Fibroblast of lung (primary cell): ENCODE measurements at regions not wholly inside any gene's neighbourhood (a gene's known extent, or its start where the extent isn't known, plus 50 kb on each side); places are given as distances from the start of the nearest gene placed in this dataset.
A peak's percentile ranks its signal among the peaks of the same experiment; 100 is the strongest.
"Not testable (repeated sequence)": the region's sequence is repeated elsewhere in the genome, so short reads cannot be mapped to it uniquely, and the experiment has no call there.

ENCODE experiments used
- DNase-seq, 2 donors: peaks; one replicate each; pipeline versions ENCODE4 v3.0.0 to v3.0.0-alpha.2; 2010; ENCODE audit warnings: low read depth in 2 of 2
- H2AFZ ChIP-seq: 2 replicates; pipeline ENCODE4 v1.5.1; 2012; ENCODE audit warnings: low read length, control low read depth, inconsistent platforms
- H3K27ac ChIP-seq: 2 replicates; pipeline ENCODE4 v1.5.1; 2011; ENCODE audit warnings: low read length, control low read depth; ENCODE audit not compliant: insufficient read depth
- H3K27me3 ChIP-seq: 2 replicates; pipeline ENCODE4 v1.5.1; 2011; ENCODE audit warnings: mild to moderate bottlenecking, low read length; ENCODE audit not compliant: control insufficient read depth, insufficient read depth
- H3K36me3 ChIP-seq: 2 replicates; pipeline ENCODE4 v1.5.1; 2011; ENCODE audit warnings: low read length; ENCODE audit not compliant: control insufficient read depth, insufficient read depth
- H3K4me1 ChIP-seq: 2 replicates; pipeline ENCODE4 v1.5.1; 2011; ENCODE audit warnings: low read length; ENCODE audit not compliant: control insufficient read depth, insufficient read depth; ENCODE audit errors: extremely low read depth
- H3K4me2 ChIP-seq: 2 replicates; pipeline ENCODE4 v1.5.1; 2011; ENCODE audit warnings: low read length, control low read depth; ENCODE audit not compliant: insufficient read depth; ENCODE audit errors: extremely low read depth
- H3K4me3 ChIP-seq, 4 experiments: fragments of 200-600 bp in 1 of 4; sonication (generic) in 1 of 4; replicated peaks in 1 of 4; 2 replicates each; pipeline ENCODE4 v1.5.1; 2011 to 2016; ENCODE audit warnings: low read length in 4 of 4, low read depth in 3 of 4, mild to moderate bottlenecking in 3 of 4, control low read depth in 2 of 4, inconsistent platforms in 1 of 4, mixed read lengths in 1 of 4; ENCODE audit not compliant: insufficient read depth in 1 of 4; ENCODE audit errors: control extremely low read depth in 1 of 4
- H3K79me2 ChIP-seq: 2 replicates; pipeline ENCODE4 v1.5.1; 2012; ENCODE audit warnings: mild to moderate bottlenecking, low read length, inconsistent platforms; ENCODE audit not compliant: control insufficient read depth, insufficient read depth
- H3K9ac ChIP-seq: 2 replicates; pipeline ENCODE4 v1.5.1; 2011; ENCODE audit warnings: mild to moderate bottlenecking, low read length, control low read depth; ENCODE audit not compliant: insufficient read depth
- H3K9me3 ChIP-seq: 2 replicates; pipeline ENCODE4 v1.5.1; 2012; ENCODE audit warnings: low read depth, low read length; ENCODE audit not compliant: control insufficient read depth, insufficient read depth
- H4K20me1 ChIP-seq: 2 replicates; pipeline ENCODE4 v1.5.1; 2011; ENCODE audit warnings: low read length; ENCODE audit not compliant: control insufficient read depth, insufficient read depth; ENCODE audit errors: extremely low read depth
- EZH2 ChIP-seq: IDR thresholded peaks from 2 replicates; pipeline ENCODE4 v1.5.1; 2012; ENCODE audit warnings: low read length, control low read depth, mild to moderate bottlenecking; ENCODE audit errors: missing control alignments
- TF ChIP-seq, protein P1 (sequence below), 2 donors: IDR thresholded peaks in 1 of 2; conservative IDR thresholded peaks in 1 of 2; 1 replicate in 1 of 2; 2 replicates in 1 of 2; pipeline ENCODE4 v1.5.1; 2011 to 2012; ENCODE audit warnings: low read length in 2 of 2, control low read depth in 1 of 2, inconsistent platforms in 1 of 2, low read depth in 1 of 2, mild to moderate bottlenecking in 1 of 2

DNA sequence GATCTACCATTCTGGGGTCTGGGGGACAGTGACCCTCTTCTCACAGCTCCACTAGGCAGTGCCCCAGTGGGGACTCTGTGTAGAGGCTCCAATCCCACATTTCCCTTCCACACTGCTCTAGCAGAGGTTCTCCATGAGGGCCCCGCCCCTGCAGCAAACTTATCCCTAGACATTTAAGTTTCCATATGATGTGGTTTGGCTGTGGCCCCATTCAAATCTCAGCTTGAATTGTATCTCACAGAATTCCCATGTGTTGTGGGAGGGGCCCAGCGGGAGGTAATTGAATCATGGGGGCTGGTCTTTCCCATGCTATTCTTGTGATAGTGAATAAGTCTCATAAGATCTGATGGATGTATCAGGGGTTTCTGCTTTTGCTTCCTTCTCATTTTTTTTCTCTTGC is 241.3 kb downstream of the DPY19L2 start:
- not testable (repeated sequence) for H3K36me3 ChIP-seq, H3K9me3 ChIP-seq, H3K4me3 ChIP-seq, H4K20me1 ChIP-seq, DNase-seq, H3K4me1 ChIP-seq, H3K4me2 ChIP-seq, H3K79me2 ChIP-seq, H3K27ac ChIP-seq, H3K9ac ChIP-seq, H3K27me3 ChIP-seq, H2AFZ ChIP-seq

DNA sequence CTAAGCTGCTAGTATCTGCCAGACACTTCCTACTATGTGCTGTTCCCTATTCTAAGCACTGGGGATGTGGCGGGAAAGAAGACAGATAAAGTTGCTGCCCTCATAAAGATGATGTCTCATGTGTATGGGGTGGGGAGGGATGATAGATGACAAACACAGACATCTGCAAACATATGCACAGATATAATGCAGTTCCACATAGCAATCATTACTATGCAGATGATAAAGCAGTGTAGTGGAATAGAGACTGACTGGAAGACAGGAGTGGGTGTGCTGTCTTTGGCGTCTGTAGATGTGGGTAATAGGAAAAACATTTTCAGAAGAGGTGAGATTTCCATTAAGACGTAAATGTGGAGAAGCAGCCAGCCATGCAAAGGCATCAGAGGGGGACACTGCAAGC is 243.6 kb downstream of the DPY19L2 start:
- DNase-seq: no peak
- no peaks in the 10 kb centered on the region for H3K27me3 ChIP-seq
- TF ChIP-seq, protein P1, sequence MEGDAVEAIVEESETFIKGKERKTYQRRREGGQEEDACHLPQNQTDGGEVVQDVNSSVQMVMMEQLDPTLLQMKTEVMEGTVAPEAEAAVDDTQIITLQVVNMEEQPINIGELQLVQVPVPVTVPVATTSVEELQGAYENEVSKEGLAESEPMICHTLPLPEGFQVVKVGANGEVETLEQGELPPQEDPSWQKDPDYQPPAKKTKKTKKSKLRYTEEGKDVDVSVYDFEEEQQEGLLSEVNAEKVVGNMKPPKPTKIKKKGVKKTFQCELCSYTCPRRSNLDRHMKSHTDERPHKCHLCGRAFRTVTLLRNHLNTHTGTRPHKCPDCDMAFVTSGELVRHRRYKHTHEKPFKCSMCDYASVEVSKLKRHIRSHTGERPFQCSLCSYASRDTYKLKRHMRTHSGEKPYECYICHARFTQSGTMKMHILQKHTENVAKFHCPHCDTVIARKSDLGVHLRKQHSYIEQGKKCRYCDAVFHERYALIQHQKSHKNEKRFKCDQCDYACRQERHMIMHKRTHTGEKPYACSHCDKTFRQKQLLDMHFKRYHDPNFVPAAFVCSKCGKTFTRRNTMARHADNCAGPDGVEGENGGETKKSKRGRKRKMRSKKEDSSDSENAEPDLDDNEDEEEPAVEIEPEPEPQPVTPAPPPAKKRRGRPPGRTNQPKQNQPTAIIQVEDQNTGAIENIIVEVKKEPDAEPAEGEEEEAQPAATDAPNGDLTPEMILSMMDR (conservative IDR thresholded peaks at IDR 0.05 in 1 of 2, IDR thresholded peaks at IDR 0.05 in 1 of 2; ENCODE audit: low read depth in 1 of 2, low read length in 2 of 2): no peak
- no peak for TF ChIP-seq EZH2
- no peaks in the 10 kb centered on the region for H3K9me3 ChIP-seq
- H3K27ac ChIP-seq: no peak overlapping the region
- H4K20me1 ChIP-seq: no peaks in the 10 kb centered on the region
- no peaks in the 10 kb centered on the region for H3K36me3 ChIP-seq
- no peaks in the 10 kb centered on the region for H3K79me2 ChIP-seq
- H3K4me1 ChIP-seq: no peaks in the 10 kb centered on the region
- no peak overlapping the region for H3K4me3 ChIP-seq
- H2AFZ ChIP-seq: no peak overlapping the region
- no peak overlapping the region for H3K4me2 ChIP-seq
- H3K9ac ChIP-seq: no peak overlapping the region

DNA sequence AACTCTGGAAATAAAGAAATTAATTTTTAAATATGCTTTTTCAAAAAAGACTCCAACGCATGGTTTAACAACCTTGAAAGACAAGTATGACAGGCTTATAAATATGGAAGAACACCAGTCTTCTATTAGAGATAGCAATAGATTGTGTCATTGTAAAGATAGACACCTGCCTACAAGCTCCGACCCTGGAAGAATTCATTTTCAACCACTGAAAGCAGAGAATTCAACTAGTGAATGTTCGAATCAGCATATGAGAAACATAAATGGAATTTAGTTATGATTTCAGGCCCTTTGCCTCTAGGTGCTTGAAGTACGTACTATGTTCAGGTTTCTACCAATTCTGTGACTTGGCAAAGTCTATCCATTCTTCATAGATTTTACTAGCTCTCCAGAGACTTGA is 244.5 kb downstream of the DPY19L2 start:
- Histone ChIP-seq H3K4me2 (no peak overlapping the region), H3K9ac (no peak overlapping the region), H3K4me1 (no peaks in the 10 kb centered on the region), H3K27ac (no peak overlapping the region), H3K27me3 (no peaks in the 10 kb centered on the region), H2AFZ (no peak overlapping the region), H3K79me2 (no peaks in the 10 kb centered on the region), H4K20me1 (no peaks in the 10 kb centered on the region), H3K36me3 (no peaks in the 10 kb centered on the region), H3K4me3 (no peak overlapping the region), H3K9me3 (no peaks in the 10 kb centered on the region)
- no peak for TF ChIP-seq EZH2
- no peak for DNase-seq

DNA sequence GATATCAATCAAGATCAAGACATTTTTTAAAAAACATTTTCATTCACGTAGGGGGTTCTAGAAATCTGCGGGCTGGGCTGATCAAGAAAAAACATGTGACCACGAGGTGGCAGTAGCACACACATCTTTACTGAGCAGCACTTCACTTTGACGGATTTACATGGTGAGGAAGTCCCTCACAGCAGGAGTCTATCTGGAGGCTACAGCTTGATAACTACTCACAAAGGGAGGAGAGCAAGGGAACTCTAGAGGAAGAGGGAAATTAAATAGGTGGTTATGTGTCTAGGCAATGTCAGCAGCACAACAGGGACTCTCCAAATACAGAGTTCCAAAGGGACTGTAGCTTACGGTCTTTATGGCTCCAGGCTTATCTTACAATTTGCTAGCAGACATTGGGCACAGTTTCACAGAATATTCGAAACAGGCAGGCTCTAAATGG is 248.1 kb downstream of the DPY19L2 start:
- Histone ChIP-seq H3K27ac (no peak overlapping the region), H3K4me2 (no peak overlapping the region), H4K20me1 (no peaks in the 10 kb centered on the region), H3K27me3 (no peaks in the 10 kb centered on the region), H3K9ac (no peak overlapping the region), H3K79me2 (no peaks in the 10 kb centered on the region), H3K9me3 (no peaks in the 10 kb centered on the region), H3K4me3 (no peak overlapping the region), H3K36me3 (no peaks in the 10 kb centered on the region), H3K4me1 (no peaks in the 10 kb centered on the region), H2AFZ (no peak overlapping the region)
- TF ChIP-seq, protein P1 (conservative IDR thresholded peaks at IDR 0.05 in 1 of 2, IDR thresholded peaks at IDR 0.05 in 1 of 2; ENCODE audit: low read depth in 1 of 2, low read length in 2 of 2): peak; percentile 53 to 75
- no peak for TF ChIP-seq EZH2
- DNase-seq: peak; percentile 52 to 69
